ENCODE measurements at regions not wholly inside any gene's neighbourhood (a gene's known extent, or its start where the extent isn't known, plus 50 kb on each side); places are given as distances from the start of the nearest gene placed in this dataset.

DNA sequence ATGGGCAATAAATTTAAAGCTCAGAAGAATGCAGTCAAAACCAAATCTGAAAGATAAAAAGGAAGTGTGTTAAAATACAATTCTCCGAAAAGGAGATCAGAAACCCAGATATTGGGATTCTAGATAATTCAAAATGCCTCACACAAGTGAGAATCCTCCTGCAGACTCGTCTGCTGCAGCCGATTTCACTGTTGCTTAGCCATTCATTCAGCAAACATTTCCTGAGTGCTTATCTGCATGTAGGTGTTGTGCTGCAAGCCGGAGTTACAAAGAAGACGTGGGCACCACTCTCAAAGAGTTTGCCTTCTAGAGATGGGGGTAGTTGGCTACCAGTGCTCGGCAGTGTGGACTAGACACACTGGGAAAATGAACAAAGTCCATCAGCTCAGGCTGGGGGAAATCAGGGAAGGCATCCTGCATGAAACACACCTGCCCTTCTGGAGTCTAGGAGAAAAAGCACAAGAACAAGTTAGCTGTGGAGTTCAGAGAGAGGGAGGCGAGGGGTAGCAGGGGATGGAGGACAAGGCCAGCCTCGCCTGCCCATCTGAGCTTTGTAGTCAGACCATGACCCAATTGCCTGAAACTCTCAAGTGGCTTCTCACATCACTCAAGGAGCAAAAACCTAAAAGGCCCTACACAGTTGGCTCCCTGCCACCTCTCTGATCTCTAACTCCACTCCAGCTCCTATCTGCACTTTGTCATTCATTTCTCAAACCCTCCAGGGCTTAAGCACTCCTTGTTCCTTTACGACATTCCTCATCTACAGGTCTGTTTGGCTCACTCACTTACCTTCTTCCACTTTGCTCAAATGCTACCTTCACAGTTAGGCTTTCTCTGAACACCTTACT is 310.0 kb upstream of the DDHD1 start:
- DNase-seq (ENCODE audit: low read depth): no peak

DNA sequence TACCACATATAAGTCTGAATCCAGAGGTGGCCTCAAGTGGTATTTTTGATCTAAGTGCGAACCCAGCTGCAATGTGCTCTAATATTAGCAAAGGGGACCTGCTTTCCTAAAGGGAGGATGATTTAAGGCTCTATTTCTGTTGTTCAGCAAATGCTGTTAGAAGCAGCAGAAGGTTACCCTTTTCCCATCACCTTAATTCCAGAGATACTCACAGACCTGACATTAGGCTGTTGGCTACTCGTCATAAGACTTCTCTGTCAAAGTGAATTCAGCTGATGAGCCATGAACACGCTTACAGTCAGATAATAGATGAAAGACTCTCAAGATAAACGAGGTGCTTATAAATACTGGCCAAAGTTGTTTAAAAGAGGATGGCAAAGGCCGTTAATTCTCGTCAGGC is 308.7 kb upstream of the DDHD1 start:
- DNase-seq (ENCODE audit: low read depth): no peak

DNA sequence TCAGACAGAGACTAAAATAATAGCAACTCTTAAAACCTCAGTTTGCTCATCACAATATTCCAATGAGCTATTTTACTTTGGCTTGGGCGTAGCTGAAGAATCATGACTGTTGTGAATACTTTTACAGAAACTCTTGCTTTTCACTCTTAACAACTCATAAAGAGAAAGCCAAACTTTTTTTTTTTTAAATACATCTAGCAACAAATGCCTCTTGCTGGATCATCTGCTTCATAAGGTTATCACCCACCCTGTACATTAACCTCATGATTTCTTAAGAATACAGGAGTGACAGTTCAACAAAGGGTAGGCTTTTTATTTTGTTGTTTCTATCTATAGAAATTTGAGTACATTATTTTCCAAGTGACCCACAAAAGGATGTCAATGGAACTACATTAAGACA is 307.4 kb upstream of the DDHD1 start:
- DNase-seq (ENCODE audit: low read depth): no peak

DNA sequence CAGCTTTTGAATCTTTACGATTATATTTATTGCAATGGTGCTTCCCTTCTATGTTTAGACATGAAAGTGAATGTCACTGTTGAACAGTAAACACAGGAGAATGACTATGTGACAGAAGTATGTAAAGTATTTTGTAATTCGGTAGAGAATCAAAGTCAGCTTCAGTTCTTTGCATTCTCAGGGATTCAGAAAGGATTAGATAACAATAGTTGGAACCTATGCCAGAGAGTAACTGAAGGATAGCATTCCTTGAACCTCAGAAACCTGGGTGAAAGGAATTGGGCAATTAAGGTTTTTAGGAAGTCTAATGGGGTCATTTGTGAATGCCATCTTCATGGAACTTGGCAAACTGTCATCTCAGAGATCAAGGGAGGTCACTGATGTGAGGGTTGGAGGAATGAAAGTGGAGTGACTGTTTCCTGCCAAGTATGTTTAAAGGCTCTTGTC is 305.3 kb upstream of the DDHD1 start:
- no peak for DNase-seq (ENCODE audit: low read depth)

DNA sequence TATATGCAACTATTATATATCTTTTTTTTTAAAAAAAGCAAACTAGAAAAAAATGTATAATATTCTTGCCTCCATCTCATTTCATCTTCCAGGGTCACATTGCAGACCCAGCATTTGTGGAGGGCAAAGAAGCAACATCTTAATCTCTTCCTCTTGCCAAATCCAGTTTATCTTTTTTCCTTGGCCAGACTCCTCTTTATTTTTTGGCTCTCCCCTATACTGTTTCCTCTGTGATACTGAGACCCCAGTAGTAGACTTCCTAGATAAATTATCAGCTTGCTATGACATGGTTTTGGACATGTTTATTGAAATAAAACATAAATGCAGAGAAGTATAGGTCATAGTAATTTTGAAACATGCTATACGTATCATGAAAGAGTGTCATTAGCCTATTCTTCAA is 303.8 kb upstream of the DDHD1 start:
- no peak for DNase-seq (ENCODE audit: low read depth)

DNA sequence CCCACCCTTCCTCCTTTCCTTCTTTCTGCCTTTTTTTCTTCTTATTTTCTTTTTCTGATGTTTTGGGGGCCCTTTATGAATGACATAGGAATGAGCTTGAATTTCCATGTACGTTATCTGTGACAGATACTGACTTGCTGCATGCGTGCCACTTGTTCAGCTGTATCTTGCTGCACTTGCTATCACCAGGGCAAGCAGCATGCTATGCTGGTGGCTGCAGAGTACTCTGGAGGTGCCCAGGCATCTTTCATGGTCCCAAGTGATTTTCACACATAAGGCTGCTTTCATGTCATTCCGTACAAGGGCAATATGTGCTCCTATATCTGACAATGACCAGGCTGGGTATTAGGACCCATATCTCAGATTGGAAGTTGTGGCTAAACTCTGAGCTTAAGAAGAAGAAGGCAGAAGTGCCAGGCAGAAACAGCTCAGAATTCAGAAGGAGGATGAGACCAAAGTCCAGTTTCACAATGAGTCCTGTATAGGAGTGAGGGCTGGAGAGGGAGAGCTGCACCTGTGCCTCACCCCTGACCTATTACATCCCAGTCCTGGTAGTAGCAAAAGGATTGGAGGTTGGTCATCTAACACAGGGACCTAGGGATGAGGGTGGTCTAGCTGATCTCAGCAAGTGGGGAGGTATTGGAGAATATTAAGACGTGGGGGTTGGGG is 299.0 kb upstream of the DDHD1 start:
- DNase-seq (ENCODE audit: low read depth): no peak

DNA sequence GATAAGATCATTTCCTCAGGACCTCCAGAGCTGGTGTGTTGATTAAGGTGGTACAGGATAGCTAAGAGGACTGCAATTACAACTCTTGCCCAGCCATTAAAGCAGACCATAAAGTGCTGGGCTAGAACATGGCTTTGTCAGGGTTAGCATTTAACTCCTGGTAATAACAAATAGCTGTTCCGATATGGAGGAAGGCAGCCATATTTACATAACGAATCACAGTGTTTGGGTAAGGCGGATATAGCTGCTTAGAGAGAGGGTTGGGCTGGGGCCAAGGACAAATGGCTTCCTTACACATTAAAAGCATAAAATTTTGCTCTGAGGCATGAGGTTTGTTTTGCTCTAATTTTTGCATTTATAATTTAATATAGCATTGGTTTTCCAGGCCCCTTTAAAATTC is 297.7 kb upstream of the DDHD1 start:
- DNase-seq (ENCODE audit: low read depth): no peak

DNA sequence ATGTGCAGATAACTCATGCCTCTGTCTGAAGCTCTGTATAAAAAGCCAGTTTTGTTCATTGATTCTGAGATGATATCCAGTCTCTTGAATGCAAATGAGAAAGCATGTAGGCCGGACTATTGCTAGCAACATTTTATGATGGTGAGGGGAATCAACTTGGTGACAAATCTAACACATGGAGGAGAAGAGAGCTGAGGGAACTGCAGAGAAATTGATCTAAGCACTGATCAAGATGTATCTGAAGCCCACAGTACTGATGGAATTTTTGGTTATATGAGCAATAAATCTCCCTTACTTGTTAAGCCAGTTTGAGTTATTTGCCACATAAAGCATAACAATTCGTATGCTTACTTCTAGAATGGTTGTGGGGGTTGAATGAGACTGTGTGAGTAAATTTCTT is 295.6 kb upstream of the DDHD1 start:
- DNase-seq (ENCODE audit: low read depth): no peak

DNA sequence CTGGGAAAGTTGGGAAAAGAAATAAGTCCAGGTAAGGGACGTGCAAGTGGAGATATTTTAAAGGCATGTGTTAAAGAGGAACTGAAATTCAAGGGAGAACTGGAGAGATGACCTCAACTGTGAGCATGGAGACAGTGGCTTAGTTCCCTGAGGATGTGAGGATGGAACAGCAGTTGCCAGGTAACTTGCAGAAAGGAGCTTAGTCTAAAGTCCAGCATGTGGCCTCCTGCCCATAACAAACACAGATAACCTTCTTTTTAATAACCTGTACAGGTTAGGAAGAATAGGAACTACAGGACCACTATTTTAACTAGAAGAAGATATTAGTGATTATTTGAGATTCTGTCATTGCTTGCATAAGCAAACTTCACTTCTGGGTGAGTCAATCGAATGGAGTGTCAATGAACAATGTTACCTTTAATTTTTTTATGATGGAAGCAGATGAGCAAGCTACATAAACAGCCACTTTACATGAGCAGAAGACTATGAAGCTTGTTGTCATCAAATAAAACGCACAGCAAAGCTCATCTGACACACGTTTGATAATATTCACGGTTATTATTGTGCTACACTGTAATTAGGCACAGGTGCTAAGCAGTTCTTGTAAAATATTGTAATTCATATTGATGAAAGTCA is 291.7 kb upstream of the DDHD1 start:
- no peak for DNase-seq (ENCODE audit: low read depth)

DNA sequence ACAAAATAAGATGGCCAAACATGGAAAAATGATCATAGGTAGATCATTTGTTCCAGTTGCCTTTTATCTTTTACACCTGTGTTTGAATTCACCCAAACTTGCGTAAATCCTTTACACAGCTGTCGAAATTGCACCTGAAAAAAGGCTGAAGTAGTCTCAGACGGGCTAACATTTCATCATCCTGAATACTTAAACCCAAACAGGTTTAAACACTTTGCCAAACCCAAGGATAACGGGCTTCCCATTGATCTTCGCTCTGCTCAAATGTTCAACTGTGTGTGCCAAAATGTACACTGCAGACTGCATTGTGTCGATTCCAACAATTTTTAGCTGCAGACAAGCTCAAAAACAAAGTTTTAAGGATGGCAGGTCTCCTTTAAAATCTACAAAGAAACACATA is 288.7 kb upstream of the DDHD1 start:
- DNase-seq (ENCODE audit: low read depth): no peak

DNA sequence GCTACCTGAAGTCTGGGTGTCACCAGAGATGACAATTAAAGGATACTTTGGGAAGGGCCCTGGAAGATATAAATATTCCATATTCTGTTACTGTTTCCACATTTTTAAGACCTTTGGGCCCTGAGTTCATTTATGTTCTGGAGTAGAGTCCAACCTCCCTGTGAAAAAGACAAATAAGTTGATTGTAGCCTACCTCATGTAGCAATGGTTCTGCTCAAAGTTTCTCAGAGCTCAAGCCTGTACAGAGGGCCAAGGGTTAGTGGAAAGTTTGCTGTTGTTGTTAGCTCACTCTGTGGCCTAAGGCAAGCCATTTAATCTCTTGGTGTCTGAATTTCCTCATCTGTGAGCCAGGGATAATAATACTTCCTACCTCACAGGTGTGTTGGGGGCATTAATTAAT is 284.7 kb upstream of the DDHD1 start:
- DNase-seq (ENCODE audit: low read depth): no peak

DNA sequence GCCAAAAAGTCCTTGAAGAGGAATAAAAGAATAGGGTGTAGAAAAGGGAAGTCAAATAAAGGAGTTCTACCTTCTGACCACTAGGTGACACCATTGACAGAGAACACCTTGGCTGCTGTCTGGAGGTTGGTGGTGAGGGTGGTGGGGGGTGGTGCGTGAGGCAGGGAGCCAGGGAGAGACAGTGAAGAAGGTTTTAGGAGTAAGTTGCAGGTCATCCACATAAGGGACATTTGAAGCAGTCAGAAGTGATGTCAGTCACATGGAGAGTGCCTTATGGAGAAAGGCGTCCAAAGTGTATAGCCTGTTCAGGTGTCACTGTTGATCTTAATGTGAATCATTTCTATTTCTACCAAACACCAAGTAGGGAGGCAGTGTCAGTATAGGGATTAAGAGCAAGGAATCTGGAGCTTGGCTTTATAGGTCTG is 279.3 kb upstream of the DDHD1 start:
- peak; percentile 38 for DNase-seq (ENCODE audit: low read depth)

DNA sequence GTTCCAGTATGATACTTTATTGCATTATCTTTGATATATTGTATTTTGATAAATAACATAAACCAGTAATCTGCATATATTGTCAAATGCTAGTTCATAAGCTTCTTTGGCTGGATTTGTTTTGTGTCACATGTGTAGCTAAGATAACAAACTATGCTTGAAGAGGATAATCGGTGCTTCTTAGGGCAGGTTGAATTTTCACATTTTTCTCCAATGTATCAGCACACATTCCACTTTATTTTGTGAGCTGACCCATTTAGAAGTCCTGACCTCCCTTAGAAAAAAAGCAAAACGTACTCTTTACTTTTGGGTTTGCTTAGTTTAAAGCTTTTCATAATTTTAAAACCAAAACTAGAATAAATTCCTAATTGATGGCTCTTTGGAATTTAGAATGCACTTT is 277.7 kb upstream of the DDHD1 start:
- DNase-seq (ENCODE audit: low read depth): no peak

DNA sequence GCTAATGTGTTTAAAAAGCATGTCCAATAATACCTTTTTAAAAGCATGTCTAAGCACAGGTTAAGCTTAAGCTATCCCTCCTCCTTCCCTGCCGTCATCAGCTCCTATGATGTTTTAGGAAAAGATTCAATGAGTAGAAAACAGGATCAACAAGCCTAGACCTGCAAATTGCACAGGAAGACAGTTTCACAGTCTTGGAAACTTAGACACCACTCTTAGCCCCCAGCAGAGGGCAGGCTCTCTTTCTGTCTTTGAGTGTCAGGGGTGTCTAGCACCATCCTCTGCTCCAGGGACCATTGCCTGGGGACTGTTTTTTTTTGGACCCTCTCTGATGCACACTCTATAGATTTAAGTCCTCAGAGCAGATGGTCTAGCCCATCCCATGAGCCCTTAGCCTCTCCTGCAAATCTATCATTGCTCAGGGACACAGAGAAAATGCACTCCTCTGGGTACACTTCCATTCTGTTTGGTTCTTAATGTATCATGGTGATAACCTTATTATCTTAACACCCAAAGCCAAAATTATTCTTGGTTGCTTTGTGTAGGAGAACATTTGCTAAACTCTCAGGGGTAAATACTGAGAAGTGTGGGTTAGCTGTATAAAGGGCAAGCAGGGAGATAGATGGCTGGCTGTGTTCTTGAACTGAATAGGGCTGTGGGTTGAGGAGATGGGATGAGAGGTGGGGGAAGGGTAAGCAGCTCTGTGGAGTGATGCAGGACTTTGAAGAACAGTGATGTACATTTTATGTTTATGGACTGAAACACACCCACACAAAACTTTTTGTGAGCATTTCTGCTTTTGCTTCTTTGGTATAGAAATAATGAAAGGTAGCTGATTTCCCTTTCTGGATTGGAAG is 259.9 kb upstream of the DDHD1 start:
- DNase-seq (ENCODE audit: low read depth): no peak

DNA sequence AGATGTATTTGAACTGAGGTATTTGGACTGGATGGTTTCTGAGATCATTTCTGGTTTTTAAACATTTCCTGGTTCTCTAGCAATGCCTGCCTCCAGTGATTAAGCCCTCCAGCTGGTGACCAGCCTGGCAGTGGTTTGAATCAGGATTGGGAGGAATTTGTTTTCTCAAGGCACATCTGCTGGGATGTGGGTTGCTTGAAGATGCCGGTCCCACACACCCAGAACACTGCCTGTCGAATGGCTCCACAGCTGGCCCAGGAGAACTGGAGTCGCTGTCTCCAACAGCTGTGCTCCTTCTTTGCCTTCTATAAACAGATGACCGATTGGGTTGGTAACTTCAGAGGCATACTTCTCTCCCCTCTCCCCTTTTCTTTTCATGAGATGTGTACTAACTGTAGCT is 258.0 kb upstream of the DDHD1 start:
- no peak for DNase-seq (ENCODE audit: low read depth)

DNA sequence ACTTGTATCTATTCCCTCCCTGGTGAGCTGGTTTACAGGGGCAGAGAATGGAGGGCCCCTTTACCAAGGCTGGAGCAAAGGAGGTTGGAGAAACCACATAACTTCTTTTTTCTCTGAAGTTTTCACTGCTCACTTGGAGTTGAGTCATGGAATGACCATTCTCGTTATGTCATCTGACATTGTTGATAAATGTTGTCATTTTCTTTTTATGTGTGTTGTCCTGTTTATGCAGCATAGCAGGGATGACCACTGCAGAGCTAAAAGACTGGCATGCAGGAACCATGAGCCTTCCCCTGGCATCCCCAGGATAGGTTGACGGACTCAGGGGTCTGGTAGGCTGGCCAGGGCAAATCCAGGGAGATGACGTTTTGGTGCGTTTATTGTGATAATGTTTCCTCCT is 256.8 kb upstream of the DDHD1 start:
- DNase-seq (ENCODE audit: low read depth): no peak

DNA sequence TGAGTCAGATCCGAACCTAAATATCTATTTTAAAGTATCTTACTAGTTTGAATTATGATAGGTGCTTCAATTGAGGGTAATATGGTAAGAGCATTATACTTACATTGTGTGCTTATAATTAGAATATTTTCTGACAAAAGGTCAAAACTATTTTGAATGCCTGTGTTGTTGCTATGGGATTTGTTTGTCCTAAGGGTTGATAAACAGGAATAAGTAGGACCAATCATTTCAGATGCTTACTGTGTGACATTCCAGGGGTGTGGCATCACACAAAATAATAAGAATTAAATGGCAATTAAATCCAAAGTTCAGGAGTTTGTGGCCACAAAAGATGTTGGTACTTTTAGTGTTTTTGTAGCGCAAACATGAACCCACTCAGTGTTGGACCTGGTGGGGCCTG is 256.2 kb upstream of the DDHD1 start:
- DNase-seq (ENCODE audit: low read depth): no peak

DNA sequence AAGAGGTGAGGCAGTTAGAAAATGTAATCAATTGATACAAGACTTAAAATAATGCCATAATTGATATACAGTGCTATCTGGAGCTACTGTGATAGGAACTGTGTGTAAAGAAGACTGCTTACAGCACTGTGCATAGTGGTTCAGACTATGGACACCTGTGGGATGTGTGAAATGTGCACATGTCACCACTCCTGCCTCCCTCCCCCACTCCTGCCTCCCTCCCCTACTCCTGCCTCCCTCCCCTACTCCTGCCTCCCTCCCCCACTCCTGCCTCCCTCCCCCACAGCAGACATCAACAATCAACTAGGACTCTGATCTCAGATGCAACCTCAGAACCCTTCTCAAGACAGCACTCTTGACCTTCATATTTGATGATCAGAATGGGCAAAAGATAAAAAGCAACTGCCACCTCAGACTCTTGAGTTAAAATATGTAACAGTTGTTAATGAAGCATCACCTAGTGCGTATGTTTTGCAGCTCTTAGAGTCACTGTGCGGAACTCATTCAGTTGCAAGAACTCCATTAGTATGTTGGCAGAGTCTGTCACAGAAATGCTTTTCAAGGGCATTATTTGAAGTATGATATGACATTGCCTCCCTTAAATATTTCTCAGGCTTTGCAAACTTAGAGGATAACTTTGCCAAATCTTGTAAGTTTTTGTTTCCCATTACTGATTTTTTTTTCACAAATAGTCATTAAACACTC is 255.2 kb upstream of the DDHD1 start:
- DNase-seq (ENCODE audit: low read depth): no peak

DNA sequence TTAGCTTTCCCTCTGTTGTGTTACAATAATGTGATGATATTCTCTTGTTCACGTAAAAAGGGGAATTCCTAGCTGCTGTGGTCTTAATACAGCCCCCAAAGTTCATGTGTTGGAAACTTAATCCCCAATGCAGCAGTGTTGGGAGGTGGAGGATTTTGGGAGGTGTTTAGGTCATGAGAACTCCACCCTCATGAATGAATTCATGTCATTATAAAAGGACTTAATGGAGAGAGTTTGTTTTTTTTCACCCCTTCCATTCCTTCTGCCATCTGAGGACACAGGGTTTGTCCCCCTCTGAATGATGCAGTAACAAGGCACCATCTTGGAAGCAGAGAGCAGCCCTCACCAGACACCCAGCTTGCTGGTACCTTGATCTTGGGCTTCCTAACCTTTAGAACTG is 253.4 kb upstream of the DDHD1 start:
- DNase-seq (ENCODE audit: low read depth): no peak

DNA sequence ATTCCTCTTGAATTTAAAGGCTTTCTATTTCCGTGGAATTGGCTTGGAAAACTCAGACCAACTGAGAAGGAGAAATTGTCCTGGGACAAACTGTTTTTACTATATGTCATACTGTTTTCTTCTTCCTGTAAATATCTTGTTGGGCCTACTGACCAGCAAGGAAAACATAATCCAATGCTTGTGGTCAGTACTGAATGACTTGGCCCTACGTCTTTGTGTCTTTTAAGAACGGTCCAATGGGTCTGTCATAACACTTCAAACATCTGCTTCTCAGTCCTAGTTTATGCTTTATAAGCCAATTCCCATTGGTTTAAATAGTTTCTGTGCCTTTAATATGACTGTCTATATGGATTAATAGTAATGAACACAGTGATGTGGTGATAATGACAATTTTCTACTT is 248.5 kb upstream of the DDHD1 start:
- no peak for DNase-seq (ENCODE audit: low read depth)

DNA sequence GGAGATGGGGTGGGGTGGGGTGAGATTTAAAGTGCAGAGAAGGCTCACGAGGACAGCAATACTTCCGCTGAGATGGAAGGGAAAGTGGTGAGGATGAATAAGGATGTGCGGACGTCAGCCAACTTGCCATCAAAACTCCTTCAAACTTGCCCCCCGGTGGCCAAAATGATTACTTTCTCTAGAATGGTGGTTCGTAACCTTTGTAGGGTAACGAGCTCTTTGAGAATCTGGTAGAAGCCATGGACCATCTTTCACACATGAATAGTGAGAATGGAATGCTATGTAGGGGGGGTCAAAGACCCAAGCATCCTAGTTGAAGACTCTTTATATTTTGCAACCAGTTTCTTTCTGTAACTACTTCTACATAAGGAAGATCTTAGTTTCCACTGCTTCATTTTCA is 245.9 kb upstream of the DDHD1 start:
- peak; percentile 17 for DNase-seq (ENCODE audit: low read depth)

DNA sequence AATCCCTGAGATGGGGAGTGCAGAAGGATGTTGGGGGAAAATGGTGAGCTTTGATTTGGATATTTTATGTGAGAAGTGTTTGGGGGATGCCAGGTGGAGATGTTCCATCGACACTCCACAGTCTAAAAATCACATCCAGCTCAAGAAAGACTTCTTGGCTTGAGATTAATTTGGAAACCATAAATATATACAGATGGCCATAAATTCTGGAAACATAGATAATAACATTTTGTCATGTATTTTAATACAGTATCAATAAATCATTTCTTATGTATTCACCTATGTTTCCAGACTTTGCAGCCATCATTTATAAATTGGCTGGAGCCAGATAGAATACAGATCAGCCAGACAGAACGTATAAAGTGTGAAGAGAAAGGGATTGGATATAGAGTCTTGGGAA is 245.5 kb upstream of the DDHD1 start:
- no peak for DNase-seq (ENCODE audit: low read depth)
